ENCODE measurements at regions not wholly inside any gene's neighbourhood (a gene's known extent, or its start where the extent isn't known, plus 50 kb on each side); places are given as distances from the start of the nearest gene placed in this dataset.

DNA sequence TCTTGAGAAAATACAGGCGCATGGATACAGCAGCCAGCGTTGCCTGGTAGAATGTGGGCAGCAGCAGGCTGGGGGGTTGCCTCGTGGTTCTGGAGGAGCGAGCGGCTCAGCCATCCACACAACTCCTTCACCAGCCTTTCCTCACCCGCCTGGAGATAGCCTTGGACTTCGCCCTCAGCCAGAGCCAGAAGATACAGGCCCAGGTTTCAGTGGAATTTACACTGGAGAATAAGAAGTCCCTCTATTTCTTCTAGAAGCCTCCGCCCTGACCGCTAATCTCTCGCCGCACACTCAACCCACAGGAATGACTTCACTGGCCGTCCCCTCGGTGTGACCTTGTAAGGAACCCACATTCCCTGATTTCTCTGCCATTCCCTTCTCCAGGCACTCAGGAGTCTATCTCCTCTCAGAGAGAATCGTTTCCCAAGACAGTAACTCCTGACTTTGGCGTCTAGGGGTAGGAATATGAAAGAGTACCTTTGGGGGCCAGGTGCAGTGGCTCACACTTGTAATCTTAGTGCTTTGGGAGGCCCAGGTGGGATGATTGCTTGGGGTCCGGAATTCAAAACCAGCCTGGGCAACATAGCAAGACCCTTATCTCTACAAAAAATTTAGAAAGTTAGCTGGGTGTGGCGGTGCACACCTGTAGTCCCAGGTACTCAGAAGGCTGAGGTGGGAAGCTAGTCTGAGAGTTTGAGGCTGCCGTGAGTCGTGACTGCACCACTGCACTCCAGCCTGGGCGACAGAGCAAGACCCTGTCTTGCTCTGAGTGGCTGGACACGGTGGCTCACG, 52.0 kb upstream of the ECHDC3 start:
- intact Hi-C loops (cut with micrococcal nuclease; ENCODE audit: unreplicated experiment) (loop anchor here (2.0 kb wide), 1 partner anchor 73 kb away; no protein-coding TSS in a partner anchor), in situ Hi-C loops (cut with HindIII; ENCODE audit: extremely low pct_ligation_motif_present, low pct_unique_long_range_greater_than_20kb) (no loop called here)
- no TSS peak for BruUV-seq (replicated peaks)
- FAIRE-seq (no peak), DNase-seq (ENCODE audit: low spot score) (no peak), ATAC-seq (no peak)
- peaks cover 74% of the 10 kb centered on the region for H3K4me1 ChIP-seq (ENCODE audit: insufficient read depth, low read length)
- TF ChIP-seq, protein P1, sequence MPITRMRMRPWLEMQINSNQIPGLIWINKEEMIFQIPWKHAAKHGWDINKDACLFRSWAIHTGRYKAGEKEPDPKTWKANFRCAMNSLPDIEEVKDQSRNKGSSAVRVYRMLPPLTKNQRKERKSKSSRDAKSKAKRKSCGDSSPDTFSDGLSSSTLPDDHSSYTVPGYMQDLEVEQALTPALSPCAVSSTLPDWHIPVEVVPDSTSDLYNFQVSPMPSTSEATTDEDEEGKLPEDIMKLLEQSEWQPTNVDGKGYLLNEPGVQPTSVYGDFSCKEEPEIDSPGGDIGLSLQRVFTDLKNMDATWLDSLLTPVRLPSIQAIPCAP (CRISPR knock-in tag; IDR thresholded peaks at IDR 0.05; ENCODE audit: low read depth), result no peak
- peak; percentile 75; the same call in 1 of the 2 replicates for TF ChIP-seq ZNF121 (CRISPR knock-in tag; IDR thresholded peaks at IDR 0.05)
- peak; percentile 42 for TF ChIP-seq ZNF687 (CRISPR knock-in tag; IDR thresholded peaks at IDR 0.05)
- TF ChIP-seq HNF4A (CRISPR knock-in tag; IDR thresholded peaks at IDR 0.05), result peak; percentile 46
- no peak for TF ChIP-seq MIER2 (CRISPR knock-in tag; IDR thresholded peaks at IDR 0.05)
- TF ChIP-seq ZBTB33 (CRISPR knock-in tag; IDR thresholded peaks at IDR 0.05), result peak; percentile 67
- TF ChIP-seq, protein P2, sequence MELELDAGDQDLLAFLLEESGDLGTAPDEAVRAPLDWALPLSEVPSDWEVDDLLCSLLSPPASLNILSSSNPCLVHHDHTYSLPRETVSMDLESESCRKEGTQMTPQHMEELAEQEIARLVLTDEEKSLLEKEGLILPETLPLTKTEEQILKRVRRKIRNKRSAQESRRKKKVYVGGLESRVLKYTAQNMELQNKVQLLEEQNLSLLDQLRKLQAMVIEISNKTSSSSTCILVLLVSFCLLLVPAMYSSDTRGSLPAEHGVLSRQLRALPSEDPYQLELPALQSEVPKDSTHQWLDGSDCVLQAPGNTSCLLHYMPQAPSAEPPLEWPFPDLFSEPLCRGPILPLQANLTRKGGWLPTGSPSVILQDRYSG (CRISPR knock-in tag; IDR thresholded peaks at IDR 0.05), result no peak
- H3K9me3 ChIP-seq (ENCODE audit: low read length), result no peaks in the 10 kb centered on the region
- no peak overlapping the region for H3K27ac ChIP-seq (ENCODE audit: extremely low read length, insufficient read depth, low read length)
- H3K27me3 ChIP-seq (ENCODE audit: control insufficient read depth in 1 of 2, insufficient read depth in 2 of 2, low read length in 2 of 2), result no peaks in the 10 kb centered on the region
- H4K20me1 ChIP-seq (ENCODE audit: insufficient read depth, low read length), result no peaks in the 10 kb centered on the region
- no peak overlapping the region for H3K4me3 ChIP-seq (replicated peaks in 1 of 3; ENCODE audit: insufficient read depth in 1 of 3, low read depth in 2 of 3, low read length in 3 of 3)
- no peak overlapping the region for H3K9ac ChIP-seq (ENCODE audit: insufficient read depth, low read depth, low read length)
- H3K4me2 ChIP-seq (ENCODE audit: low read depth, low read length), result no peak overlapping the region
- ChIA-PET CTCF (ENCODE audit: low intra/inter-chr PET ratio, low total read pairs) (no interaction called here), POLR2A (interaction anchor here (0.7 kb wide), 1 partner anchor 26 kb away, joined by 3 read pairs; no protein-coding TSS in a partner anchor)
- no peak overlapping the region for H2AFZ ChIP-seq (ENCODE audit: low read length)
- WGBS (ENCODE audit: low lambda C conversion rate), result 88% methylated on average over 21 of the region's 22 CpGs
- no peaks in the 10 kb centered on the region for H3K79me2 ChIP-seq (ENCODE audit: insufficient read depth, low read length)
- no peaks in the 10 kb centered on the region for H3K36me3 ChIP-seq (replicated peaks in 1 of 2; ENCODE audit: control insufficient read depth in 1 of 2, insufficient read depth in 2 of 2, low read length in 2 of 2)
